Neural progenitor cell (in vitro differentiated cells): ENCODE measurements at regions not wholly inside any gene's neighbourhood (a gene's known extent, or its start where the extent isn't known, plus 50 kb on each side); places are given as distances from the start of the nearest gene placed in this dataset.
A peak's percentile ranks its signal among the peaks of the same experiment; 100 is the strongest.

Experiments
- DNase-seq: peaks from one replicate; pipeline ENCODE4 v3.0.0-alpha.2; 2016; ENCODE audit warnings: low spot score
- H2AFZ ChIP-seq: fragments of 200-600 bp; sonication (generic); replicated peaks from 2 replicates; pipeline ENCODE4 v1.6.1; 2016; ENCODE audit warnings: antibody characterized with exemption
- H3F3A ChIP-seq: fragments of 200-600 bp; sonication (generic); 2 replicates; pipeline ENCODE4 v1.6.1; 2016; ENCODE audit warnings: antibody characterized with exemption, low read depth
- H3K27ac ChIP-seq: fragments of 200-600 bp; sonication (generic); 2 replicates; pipeline ENCODE4 v1.5.1; 2016; ENCODE audit warnings: mild to moderate bottlenecking
- H3K27me3 ChIP-seq: fragments of 200-600 bp; sonication (generic); 2 replicates; pipeline ENCODE4 v1.6.1; 2016; ENCODE audit warnings: mild to moderate bottlenecking, moderate library complexity
- H3K36me3 ChIP-seq: fragments of 200-600 bp; sonication (generic); 2 replicates; pipeline ENCODE4 v1.5.1; 2016
- H3K4me1 ChIP-seq: fragments of 200-600 bp; sonication (generic); 2 replicates; pipeline ENCODE4 v1.6.1; 2016; ENCODE audit warnings: mixed run types
- H3K4me2 ChIP-seq: fragments of 200-600 bp; sonication (generic); 2 replicates; pipeline ENCODE4 v1.6.1; 2016
- H3K4me3 ChIP-seq: fragments of 200-600 bp; sonication (generic); 2 replicates; pipeline ENCODE4 v1.5.1; 2016
- H3K79me2 ChIP-seq: fragments of 200-600 bp; sonication (generic); 2 replicates; pipeline ENCODE4 v1.6.1; 2016; ENCODE audit warnings: low read depth
- H3K9ac ChIP-seq: fragments of 200-600 bp; sonication (generic); 2 replicates; pipeline ENCODE4 v1.6.1; 2016
- H3K9me3 ChIP-seq: fragments of 200-600 bp; sonication (generic); 2 replicates; pipeline ENCODE4 v1.5.1; 2016; ENCODE audit warnings: low read depth
- H4K20me1 ChIP-seq: fragments of 200-600 bp; sonication (generic); 2 replicates; pipeline ENCODE4 v1.6.1; 2016; ENCODE audit warnings: low read depth
- H3K27ac Mint-ChIP-seq: 3 replicates; pipeline ENCODE4 v1.8.0; 2021; ENCODE audit warnings: mixed read lengths
- H3K27me3 Mint-ChIP-seq: 2 replicates; pipeline ENCODE4 v1.8.0; 2022; ENCODE audit warnings: low read depth, mild to moderate bottlenecking, inconsistent platforms, moderate library complexity, mixed read lengths; ENCODE audit not compliant: insufficient read depth
- H3K36me3 Mint-ChIP-seq: 3 replicates; pipeline ENCODE4 v1.8.0; 2021; ENCODE audit warnings: mixed read lengths
- H3K4me1 Mint-ChIP-seq: 3 replicates; pipeline ENCODE4 v1.8.0; 2021; ENCODE audit warnings: mixed read lengths
- H3K4me3 Mint-ChIP-seq: 3 replicates; pipeline ENCODE4 v1.8.0; 2021; ENCODE audit warnings: mild to moderate bottlenecking, moderate library complexity, mixed read lengths
- H3K9me3 Mint-ChIP-seq: 3 replicates; pipeline ENCODE4 v1.8.0; 2020; ENCODE audit warnings: mixed read lengths
- CTCF ChIP-seq: fragments of 200-600 bp; sonication (generic); IDR thresholded peaks from 2 replicates; pipeline ENCODE4 v1.5.1; 2017; ENCODE audit warnings: antibody characterized with exemption, mild to moderate bottlenecking
- EZH2 ChIP-seq: fragments of 200-600 bp; sonication (generic); IDR thresholded peaks from 2 replicates; pipeline ENCODE4 v1.6.1; 2017; ENCODE audit warnings: antibody characterized with exemption, mild to moderate bottlenecking, moderate library complexity
- EZH2phosphoT487 ChIP-seq: fragments of 200-600 bp; sonication (generic); IDR thresholded peaks from 2 replicates; pipeline ENCODE4 v1.6.1; 2017; ENCODE audit warnings: antibody characterized with exemption

- Histone ChIP-seq H3K27ac (no peak overlapping the region), H3K36me3 (no peaks in the 10 kb centered on the region), H3K79me2 (no peaks in the 10 kb centered on the region), H4K20me1 (peaks cover 18% of the 10 kb centered on the region), H3K4me1 (peaks cover 4% of the 10 kb centered on the region), H3F3A (no peaks in the 10 kb centered on the region), H3K4me2 (no peak overlapping the region), H3K27me3 (peaks cover 8% of the 10 kb centered on the region), H3K4me3 (no peak overlapping the region), H3K9me3 (no peaks in the 10 kb centered on the region), H3K9ac (no peak overlapping the region), H2AFZ (no peak overlapping the region)
- H3K27ac Mint-ChIP-seq = no peak overlapping the region
- no peaks in the 10 kb centered on the region for H3K9me3 Mint-ChIP-seq
- H3K4me3 Mint-ChIP-seq = no peak overlapping the region
- DNase-seq = no peak
- peaks cover 14% of the 10 kb centered on the region for H3K27me3 Mint-ChIP-seq
- no peaks in the 10 kb centered on the region for H3K4me1 Mint-ChIP-seq
- no peaks in the 10 kb centered on the region for H3K36me3 Mint-ChIP-seq
- no peak for TF ChIP-seq CTCF
- TF ChIP-seq EZH2phosphoT487 = no peak
- no peak for TF ChIP-seq EZH2
Observed at GRCh38 chr17:79330229-79330628, 255.6 kb downstream of the ENGASE start.

- H3K4me1 Mint-ChIP-seq = no peaks in the 10 kb centered on the region
- no peaks in the 10 kb centered on the region for H3K36me3 Mint-ChIP-seq
- H3K9me3 ChIP-seq = no peaks in the 10 kb centered on the region
- H3K27ac ChIP-seq = no peak overlapping the region
- H3K4me3 Mint-ChIP-seq = no peak overlapping the region
- peaks cover 14% of the 10 kb centered on the region for H3K27me3 Mint-ChIP-seq
- H2AFZ ChIP-seq = no peak overlapping the region
- H3K27me3 ChIP-seq = peaks cover 26% of the 10 kb centered on the region
- H3K27ac Mint-ChIP-seq = no peak overlapping the region
- no peaks in the 10 kb centered on the region for H3K9me3 Mint-ChIP-seq
- H3K4me1 ChIP-seq = peaks cover 2% of the 10 kb centered on the region
- DNase-seq = no peak
- no peak for TF ChIP-seq EZH2
- TF ChIP-seq CTCF = no peak
- no peak for TF ChIP-seq EZH2phosphoT487
- peaks cover 22% of the 10 kb centered on the region for H4K20me1 ChIP-seq
- no peaks in the 10 kb centered on the region for H3K79me2 ChIP-seq
- H3K4me3 ChIP-seq = no peak overlapping the region
- no peaks in the 10 kb centered on the region for H3F3A ChIP-seq
- no peak overlapping the region for H3K9ac ChIP-seq
- no peak overlapping the region for H3K4me2 ChIP-seq
- no peaks in the 10 kb centered on the region for H3K36me3 ChIP-seq
Observed at GRCh38 chr17:79326814-79327213, 252.2 kb downstream of the ENGASE start.

GRCh38 chr17:79325709-79326430, 251.2 kb downstream of the ENGASE start:
- peaks cover 16% of the 10 kb centered on the region for H3K27me3 Mint-ChIP-seq
- no peaks in the 10 kb centered on the region for H3K36me3 ChIP-seq
- DNase-seq = peak; percentile 82
- H3K4me3 ChIP-seq = no peak overlapping the region
- no peak overlapping the region for H3K27ac ChIP-seq
- H3K9me3 ChIP-seq = no peaks in the 10 kb centered on the region
- no peaks in the 10 kb centered on the region for H3K9me3 Mint-ChIP-seq
- H3K27ac Mint-ChIP-seq = no peak overlapping the region
- no peaks in the 10 kb centered on the region for H3K4me1 Mint-ChIP-seq
- TF ChIP-seq EZH2phosphoT487 (no peak), EZH2 (no peak), CTCF (no peak)
- no peak overlapping the region for H3K4me2 ChIP-seq
- no peaks in the 10 kb centered on the region for H3F3A ChIP-seq
- no peaks in the 10 kb centered on the region for H3K36me3 Mint-ChIP-seq
- no peaks in the 10 kb centered on the region for H3K4me1 ChIP-seq
- no peak overlapping the region for H3K9ac ChIP-seq
- H3K79me2 ChIP-seq = no peaks in the 10 kb centered on the region
- peaks cover 26% of the 10 kb centered on the region for H3K27me3 ChIP-seq
- H2AFZ ChIP-seq = no peak overlapping the region
- peak overlapping the region; percentile 5 for H3K4me3 Mint-ChIP-seq
- H4K20me1 ChIP-seq = peaks cover 22% of the 10 kb centered on the region
